HepG2 (cell line): ENCODE measurements at regions not wholly inside any gene's neighbourhood (a gene's known extent, or its start where the extent isn't known, plus 50 kb on each side); places are given as distances from the start of the nearest gene placed in this dataset.
"Not testable (repeated sequence)": the region's sequence is repeated elsewhere in the genome, so short reads cannot be mapped to it uniquely, and the experiment has no call there.

ENCODE experiments used
- ATAC-seq: fragments of 200-7000 bp; cut with Tn5 transposase; 3 replicates; pipeline ENCODE4 v1.9.1; 2020; ENCODE audit warnings: mild to moderate bottlenecking, moderate library complexity
- BruUV-seq: library from RNA; stranded (reverse); fragments of 400-500 nt; replicated peaks from 2 replicates; lab custom pipeline; 2021; lab: Mats Ljungman, UMichigan
- CTCF ChIA-PET: fragments of 300-600 bp; formaldehyde crosslinking; extraction: SDS; loops from one replicate; lab custom pipeline; 2021; ENCODE audit warnings: low total read pairs, inconsistent platforms, low intra/inter-chr PET ratio; lab: Yijun Ruan, JAX
- POLR2A ChIA-PET: fragments of 350-600 bp; sonication (Branson Sonifier 250); formaldehyde crosslinking; loops from one replicate; lab custom pipeline; 2020; ENCODE audit warnings: antibody characterized with exemption, inconsistent platforms; lab: Yijun Ruan, JAX
- DNase-seq: peaks from one replicate; pipeline ENCODE4 v3.0.0-alpha.2; 2015; ENCODE audit warnings: low spot score
- FAIRE-seq: peaks from 3 replicates; lab custom pipeline; 2011; peaks lifted over from hg19 to GRCh38; lab: Jason Lieb, UNC
- H2AFZ ChIP-seq: one replicate; pipeline ENCODE4 v1.6.1; 2011; ENCODE audit warnings: low read length, inconsistent platforms
- H3K27ac ChIP-seq: fragments of 300-600 bp; 3 replicates; pipeline ENCODE4 v1.8.0; 2011; ENCODE audit warnings: mixed run types, mild to moderate bottlenecking, mixed read lengths, low read length, inconsistent platforms; ENCODE audit not compliant: insufficient read depth; ENCODE audit errors: extremely low read length
- H3K27me3 ChIP-seq, 2 experiments: fragments of 200-600 bp in 1 of 2; 2 replicates in 1 of 2; 3 replicates in 1 of 2; pipeline versions ENCODE4 v1.6.0 to v1.8.0; 2011; ENCODE audit warnings: low read length in 2 of 2, mild to moderate bottlenecking in 2 of 2, moderate library complexity in 2 of 2, inconsistent platforms in 1 of 2; ENCODE audit not compliant: insufficient read depth in 2 of 2, control insufficient read depth in 1 of 2
- H3K36me3 ChIP-seq, 2 experiments: fragments of 200-600 bp in 1 of 2; replicated peaks in 1 of 2; 2 replicates in 1 of 2; 3 replicates in 1 of 2; pipeline versions ENCODE4 v1.5.1 to v1.8.0; 2011; ENCODE audit warnings: low read length in 2 of 2, inconsistent platforms in 1 of 2; ENCODE audit not compliant: insufficient read depth in 2 of 2, control insufficient read depth in 1 of 2
- H3K4me1 ChIP-seq: 2 replicates; pipeline ENCODE4 v1.5.1; 2012; ENCODE audit warnings: low read length, inconsistent platforms; ENCODE audit not compliant: insufficient read depth
- H3K4me2 ChIP-seq: 2 replicates; pipeline ENCODE4 v1.6.0; 2011; ENCODE audit warnings: low read depth, low read length, inconsistent platforms
- H3K4me3 ChIP-seq, 3 experiments: fragments of 200-600 bp in 1 of 3; sonication (generic), shearing (Covaris generic) in 1 of 3; replicated peaks in 1 of 3; 2 replicates each; pipeline ENCODE4 v1.5.1; 2011 to 2016; ENCODE audit warnings: low read length in 3 of 3, inconsistent platforms in 2 of 3, low read depth in 2 of 3, mild to moderate bottlenecking in 2 of 3, control low read depth in 1 of 3, mixed read lengths in 1 of 3; ENCODE audit not compliant: insufficient read depth in 1 of 3
- H3K79me2 ChIP-seq: one replicate; pipeline ENCODE4 v1.6.1; 2011; ENCODE audit warnings: low read length, inconsistent platforms; ENCODE audit not compliant: insufficient read depth
- H3K9ac ChIP-seq: 2 replicates; pipeline ENCODE4 v1.6.0; 2011; ENCODE audit warnings: mild to moderate bottlenecking, low read depth, low read length, inconsistent platforms; ENCODE audit not compliant: insufficient read depth
- H3K9me3 ChIP-seq: 2 replicates; pipeline ENCODE4 v1.5.1; 2012; ENCODE audit warnings: mild to moderate bottlenecking, low read length
- H4K20me1 ChIP-seq: 2 replicates; pipeline ENCODE4 v1.6.0; 2011; ENCODE audit warnings: inconsistent platforms, mild to moderate bottlenecking, low read length, moderate library complexity; ENCODE audit not compliant: insufficient read depth
- GMEB2 ChIP-seq: IDR thresholded peaks from 2 replicates; pipeline ENCODE4 v1.6.1; 2016; ENCODE audit warnings: missing biosample characterization, missing genetic modification reagents, low read depth
- MYPOP ChIP-seq: sonication (generic); formaldehyde crosslinking; IDR thresholded peaks from 2 replicates; pipeline ENCODE4 v1.8.1; 2023; ENCODE audit warnings: mild to moderate bottlenecking, moderate library complexity, missing genetic modification reagents
- PHB2 ChIP-seq: fragments of 450-650 bp; IDR thresholded peaks from 2 replicates; pipeline ENCODE4 v1.6.1; 2018; ENCODE audit not compliant: partially characterized antibody
- RORA ChIP-seq: sonication (generic); formaldehyde crosslinking; IDR thresholded peaks from 2 replicates; pipeline ENCODE4 v1.5.0; 2020; ENCODE audit warnings: mild to moderate bottlenecking, missing genetic modification reagents, moderate library complexity
- ZNF331 ChIP-seq: sonication (generic); formaldehyde crosslinking; IDR thresholded peaks from 2 replicates; pipeline ENCODE4 v1.4.0; 2020; ENCODE audit warnings: missing genetic modification reagents
- in situ Hi-C: cut with HindIII; loops from 2 replicates; pipeline ENCODE4 v1.10.0; 2017; ENCODE audit warnings: low pct_unique_long_range_greater_than_20kb; ENCODE audit not compliant: extremely low pct_ligation_motif_present
- intact Hi-C: fragments of 100-400 bp; cut with micrococcal nuclease; formaldehyde crosslinking; loops from one replicate; pipeline ENCODE4 v1.10.0; 2022; ENCODE audit not compliant: unreplicated experiment

- no peak for TF ChIP-seq MYPOP (CRISPR knock-in tag)
- TF ChIP-seq ZNF331, result no peak
- no peak for TF ChIP-seq PHB2
- TF ChIP-seq RORA (CRISPR knock-in tag), result no peak
- TF ChIP-seq GMEB2 (CRISPR knock-in tag), result no peak
These were observed 58.8 kb upstream of the CDC42EP3 start (continued) for GRCh38 chr2:37730037-37730818.

GRCh38 chr2:37732412-37732811 is 61.0 kb upstream of the CDC42EP3 start:
- H3K9me3 ChIP-seq, H3K4me3 ChIP-seq, H2AFZ ChIP-seq, H3K4me2 ChIP-seq, H4K20me1 ChIP-seq, ATAC-seq, H3K9ac ChIP-seq, H3K36me3 ChIP-seq, in situ Hi-C loops, intact Hi-C loops, H3K4me1 ChIP-seq, FAIRE-seq, DNase-seq, BruUV-seq, CTCF ChIA-PET, H3K27me3 ChIP-seq, POLR2A ChIA-PET, H3K79me2 ChIP-seq, H3K27ac ChIP-seq: not testable (repeated sequence)
